Pancreas (tissue), 10 donors: ENCODE measurements at regions not wholly inside any gene's neighbourhood (a gene's known extent, or its start where the extent isn't known, plus 50 kb on each side); places are given as distances from the start of the nearest gene placed in this dataset.
A peak's percentile ranks its signal among the peaks of the same experiment; 100 is the strongest.

Experiments used
- ATAC-seq, 4 donors: fragments of 200-7000 bp; cut with Tn5 transposase; one replicate each; pipeline versions ENCODE4 v1.8.0 to v1.9.1; 2020; ENCODE audit warnings: mild to moderate bottlenecking in 4 of 4, moderate library complexity in 4 of 4
- DNase-seq, 6 donors: peaks; one replicate each; pipeline ENCODE4 v3.0.0-alpha.2; 2020
- FAIRE-seq: peaks from 2 replicates; lab custom pipeline; 2012; peaks lifted over from hg19 to GRCh38; lab: Jason Lieb, UNC
- H3K27ac ChIP-seq, 4 donors: fragments of 200-600 bp; sonication (generic); 1 replicate in 3 of 4; 2 replicates in 1 of 4; pipeline versions ENCODE4 v1.5.0 to v1.8.0; 2020
- H3K27me3 ChIP-seq, 4 donors: fragments of 200-600 bp; one replicate each; pipeline ENCODE4 v1.8.0; 2021
- H3K36me3 ChIP-seq, 3 donors: fragments of 200-600 bp; sonication (generic) in 1 of 3; one replicate each; pipeline versions ENCODE4 v1.5.0 to v1.8.0; 2020 to 2021
- H3K4me1 ChIP-seq, 3 donors: fragments of 200-600 bp; one replicate each; pipeline ENCODE4 v1.8.0; 2021
- H3K4me3 ChIP-seq, 4 donors: fragments of 200-600 bp; sonication (generic) in 2 of 4; one replicate each; pipeline versions ENCODE4 v1.5.0 to v1.8.0; 2020 to 2021
- H3K9me3 ChIP-seq, 4 donors: fragments of 200-600 bp; one replicate each; pipeline ENCODE4 v1.8.0; 2021
- CTCF ChIP-seq, 4 donors: fragments of 200-600 bp; sonication (generic) in 3 of 4; IDR thresholded peaks; one replicate each; pipeline versions ENCODE4 v1.5.0 to v1.8.0; 2021; ENCODE audit warnings: antibody characterized with exemption in 4 of 4
- WGBS, 2 donors: extraction: QIAGEN DNeasy Blood & Tissue Kit; methylation state at CpG; one replicate each; pipeline ENCODE4 v1.1.7; 2013; 5-methylcytosine and 5-hydroxymethylcytosine counted together
- intact Hi-C, 3 donors: fragments of 100-400 bp; cut with DNase I; formaldehyde crosslinking; loops; one replicate each; pipeline versions ENCODE4 v1.11.1 to v1.14.2; 2022
- donor health status: healthy with polysubstance abuse.
- donor health status: DM: no; HTN: no; CAD: no; lungs with moderate emphysema.
- donor health status: DM: no; HTN: no; CAD: no.
- donor health status: control.
- donor health status: control.
- donor health status: Bipolar disorder and iron deficiency.
- donor health status: DM: yes; HTN: yes; CAD: no.
- donor health status: DM: no; HTN: no; CAD: no.
- donor health status: DM: no; HTN: no; CAD: no.
- donor health status: DM: yes; HTN: yes; CAD: no.

- DNase-seq = peak in 3 of 6 donors; percentile 23 to 30 (median 28)
These were observed 120.0 kb upstream of the SLC38A2 start for GRCh38 chr12:46492471-46493085.

GRCh38 chr12:46491548-46491947, 119.0 kb upstream of the SLC38A2 start:
- no peak for DNase-seq
- H3K36me3 ChIP-seq = no peaks in the 10 kb centered on the region
- H3K27ac ChIP-seq = peak overlapping the region in 1 of 4 donors; percentile 58
- intact Hi-C loops = no loop called here
- WGBS, 2 donors = 93 to 94% methylated on average over 1 of the region's 1 CpG
- TF ChIP-seq CTCF (IDR thresholded peaks at IDR 0.05) = no peak
- no peak for ATAC-seq
- no peak for FAIRE-seq
- no peak overlapping the region for H3K4me3 ChIP-seq
- H3K9me3 ChIP-seq = no peaks in the 10 kb centered on the region
- H3K27me3 ChIP-seq = no peaks in the 10 kb centered on the region
- H3K4me1 ChIP-seq = peaks cover 0 to 11% (median 7%) of the 10 kb centered on the region in 3 donors

More at GRCh38 chr12:46492471-46493085, 120.0 kb upstream of the SLC38A2 start:
- no peak for FAIRE-seq
- no peak for TF ChIP-seq CTCF (IDR thresholded peaks at IDR 0.05)
- Histone ChIP-seq H3K27ac (peak overlapping the region in 2 of 4 donors; percentile 53 to 58), H3K36me3 (no peaks in the 10 kb centered on the region), H3K9me3 (no peaks in the 10 kb centered on the region), H3K4me1 (peaks cover 0 to 11% (median 7%) of the 10 kb centered on the region in 3 donors), H3K4me3 (no peak overlapping the region), H3K27me3 (no peaks in the 10 kb centered on the region)
- peak; percentile 90 to 95 (median 92) for ATAC-seq
- intact Hi-C loops = no loop called here
- WGBS, 2 donors = 30 to 37% methylated on average over 6 of the region's 6 CpGs

GRCh38 chr12:46490635-46491034, 118.1 kb upstream of the SLC38A2 start:
- 42 to 62% methylated on average over 1 of the region's 1 CpG for WGBS, 2 donors
- Histone ChIP-seq H3K27me3 (no peaks in the 10 kb centered on the region), H3K9me3 (no peaks in the 10 kb centered on the region), H3K27ac (no peak overlapping the region), H3K36me3 (no peaks in the 10 kb centered on the region), H3K4me1 (peaks cover 0 to 11% (median 7%) of the 10 kb centered on the region in 3 donors), H3K4me3 (no peak overlapping the region)
- TF ChIP-seq CTCF (IDR thresholded peaks at IDR 0.05) = no peak
- ATAC-seq (no peak), FAIRE-seq (no peak), DNase-seq (no peak)
- intact Hi-C loops = no loop called here

GRCh38 chr12:46489951-46490388, 117.4 kb upstream of the SLC38A2 start:
- TF ChIP-seq CTCF (IDR thresholded peaks at IDR 0.05) = no peak
- Histone ChIP-seq H3K4me3 (no peak overlapping the region), H3K27me3 (no peaks in the 10 kb centered on the region), H3K27ac (peak overlapping the region in 1 of 4 donors; percentile 22), H3K36me3 (no peaks in the 10 kb centered on the region), H3K9me3 (no peaks in the 10 kb centered on the region), H3K4me1 (peaks cover 0 to 11% (median 7%) of the 10 kb centered on the region in 3 donors)
- DNase-seq (no peak), FAIRE-seq (no peak), ATAC-seq (no peak)
- intact Hi-C loops = no loop called here
- WGBS, 2 donors = 69 to 75% methylated on average over 5 of the region's 5 CpGs

- H3K4me3 ChIP-seq = no peak overlapping the region
These were observed 115.1 kb upstream of the SLC38A2 start for GRCh38 chr12:46487567-46488131.

More at GRCh38 chr12:46487567-46488131, 115.1 kb upstream of the SLC38A2 start:
- FAIRE-seq (no peak), DNase-seq (no peak), ATAC-seq (peak in 2 of 4 donors; percentile 15 to 29)
- 92 to 94% methylated on average over 7 of the region's 7 CpGs for WGBS, 2 donors
- no peaks in the 10 kb centered on the region for H3K9me3 ChIP-seq
- intact Hi-C loops = no loop called here
- no peak for TF ChIP-seq CTCF (IDR thresholded peaks at IDR 0.05)
- H3K27me3 ChIP-seq = no peaks in the 10 kb centered on the region
- H3K27ac ChIP-seq = no peak overlapping the region
- H3K4me1 ChIP-seq = peaks cover 1 to 12% (median 4%) of the 10 kb centered on the region in 3 donors
- no peaks in the 10 kb centered on the region for H3K36me3 ChIP-seq
